HG02885 (cell line): ENCODE measurements at regions not wholly inside any gene's neighbourhood (a gene's known extent, or its start where the extent isn't known, plus 50 kb on each side); places are given as distances from the start of the nearest gene placed in this dataset.
"Not testable (repeated sequence)": the region's sequence is repeated elsewhere in the genome, so short reads cannot be mapped to it uniquely, and the experiment has no call there.

Source experiments
- ATAC-seq: cut with Tn5 transposase; IDR thresholded peaks from one replicate; pipeline ENCODE4 v1.9.1; 2021; ENCODE audit warnings: mild to moderate bottlenecking; ENCODE audit not compliant: unreplicated experiment, poor library complexity

- no peak for ATAC-seq
Measured at GRCh38 chr5:33049842-33050241, 338.7 kb downstream of the NPR3 start.

- ATAC-seq = no peak
Measured at GRCh38 chr5:33059081-33059480, 348.0 kb downstream of the NPR3 start.

GRCh38 chr5:33065131-33065530, 354.0 kb downstream of the NPR3 start:
- no peak for ATAC-seq

GRCh38 chr5:33067291-33067690, 356.2 kb downstream of the NPR3 start:
- no peak for ATAC-seq

- ATAC-seq = no peak
Measured at GRCh38 chr5:33068786-33069185, 357.7 kb downstream of the NPR3 start.

- ATAC-seq = no peak
Measured at GRCh38 chr5:33072296-33072695, 361.2 kb downstream of the NPR3 start.

- no peak for ATAC-seq
Measured at GRCh38 chr5:33072726-33073125, 361.6 kb downstream of the NPR3 start.

- no peak for ATAC-seq
Measured at GRCh38 chr5:33073881-33074327, 362.8 kb downstream of the NPR3 start.

- ATAC-seq = no peak
Measured at GRCh38 chr5:33074548-33074947, 363.4 kb downstream of the NPR3 start.

GRCh38 chr5:33075731-33076130, 364.6 kb downstream of the NPR3 start:
- ATAC-seq = no peak

- no peak for ATAC-seq
Measured at GRCh38 chr5:33079548-33079947, 361.2 kb upstream of the TARS1 start.

GRCh38 chr5:33080287-33080686, 360.5 kb upstream of the TARS1 start:
- no peak for ATAC-seq

GRCh38 chr5:33088176-33088575, 352.6 kb upstream of the TARS1 start:
- no peak for ATAC-seq

GRCh38 chr5:33091571-33092363, 349.0 kb upstream of the TARS1 start:
- ATAC-seq = no peak

- no peak for ATAC-seq
Measured at GRCh38 chr5:33092719-33093118, 348.0 kb upstream of the TARS1 start.

- ATAC-seq = no peak
Measured at GRCh38 chr5:33102551-33102950, 338.2 kb upstream of the TARS1 start.

GRCh38 chr5:33105521-33105941, 335.2 kb upstream of the TARS1 start:
- no peak for ATAC-seq

GRCh38 chr5:33110496-33110895, 330.3 kb upstream of the TARS1 start:
- not testable (repeated sequence) for ATAC-seq

- ATAC-seq = no peak
Measured at GRCh38 chr5:33114361-33114760, 326.4 kb upstream of the TARS1 start.

- no peak for ATAC-seq
Measured at GRCh38 chr5:33115467-33115866, 325.3 kb upstream of the TARS1 start.

GRCh38 chr5:33118761-33119415, 321.9 kb upstream of the TARS1 start:
- ATAC-seq = no peak

GRCh38 chr5:33120671-33121070, 320.1 kb upstream of the TARS1 start:
- ATAC-seq = no peak
